Fibroblast of the aortic adventitia (primary cell): ENCODE measurements at regions not wholly inside any gene's neighbourhood (a gene's known extent, or its start where the extent isn't known, plus 50 kb on each side); places are given as distances from the start of the nearest gene placed in this dataset.

ENCODE experiments used
- DNase-seq: peaks from one replicate; pipeline ENCODE4 v3.0.0-alpha.2; 2010; ENCODE audit warnings: low read depth
- H3K4me3 ChIP-seq: 2 replicates; pipeline ENCODE4 v1.5.1; 2011; ENCODE audit warnings: low read depth, mild to moderate bottlenecking, control low read depth, low read length, moderate library complexity
- TF ChIP-seq, protein P1 (sequence below): IDR thresholded peaks from 2 replicates; pipeline ENCODE4 v1.5.1; 2011; ENCODE audit warnings: mild to moderate bottlenecking, low read length, control low read depth, inconsistent platforms; ENCODE audit not compliant: insufficient read depth

DNA sequence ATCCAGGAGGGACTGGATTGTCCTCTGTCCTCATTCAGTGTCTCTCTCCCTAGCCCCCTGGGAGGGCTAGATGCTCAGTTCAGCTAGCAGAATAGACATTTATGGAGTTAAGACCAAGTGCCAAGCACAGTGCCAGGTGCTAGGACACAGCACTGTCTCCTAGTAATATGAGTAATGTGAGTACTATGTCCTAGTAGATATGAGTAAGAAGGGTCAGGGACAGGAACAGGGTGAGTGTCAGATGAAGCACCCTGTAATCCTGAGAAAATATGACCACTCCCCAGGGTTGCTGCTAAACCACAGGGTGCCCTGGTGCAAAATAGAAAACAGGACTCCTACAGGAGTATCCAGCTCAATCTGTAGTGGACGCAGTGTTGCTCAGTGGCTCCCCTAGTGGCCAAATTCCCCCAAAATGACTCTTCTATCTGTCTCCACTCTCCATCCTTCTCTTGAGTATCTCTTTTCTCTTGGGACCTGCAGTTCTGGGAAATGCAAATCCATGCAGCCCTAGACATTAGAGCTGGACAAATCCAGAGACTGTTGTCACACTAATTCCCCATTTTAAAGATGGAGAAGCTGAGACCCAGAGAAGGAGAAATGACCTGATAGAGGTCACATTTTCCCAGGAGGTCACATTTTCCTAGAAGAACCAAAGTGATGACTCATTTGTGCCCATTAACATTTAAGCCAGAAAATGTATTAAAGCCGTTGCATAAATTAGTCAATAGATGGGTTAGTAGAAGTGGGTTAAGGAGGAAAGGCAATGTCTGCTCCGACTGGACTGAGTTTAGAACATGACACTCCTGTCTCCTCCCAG, 214.3 kb downstream of the NXPE2 start:
- DNase-seq, result no peak
- no peak overlapping the region for H3K4me3 ChIP-seq
- TF ChIP-seq, protein P1, sequence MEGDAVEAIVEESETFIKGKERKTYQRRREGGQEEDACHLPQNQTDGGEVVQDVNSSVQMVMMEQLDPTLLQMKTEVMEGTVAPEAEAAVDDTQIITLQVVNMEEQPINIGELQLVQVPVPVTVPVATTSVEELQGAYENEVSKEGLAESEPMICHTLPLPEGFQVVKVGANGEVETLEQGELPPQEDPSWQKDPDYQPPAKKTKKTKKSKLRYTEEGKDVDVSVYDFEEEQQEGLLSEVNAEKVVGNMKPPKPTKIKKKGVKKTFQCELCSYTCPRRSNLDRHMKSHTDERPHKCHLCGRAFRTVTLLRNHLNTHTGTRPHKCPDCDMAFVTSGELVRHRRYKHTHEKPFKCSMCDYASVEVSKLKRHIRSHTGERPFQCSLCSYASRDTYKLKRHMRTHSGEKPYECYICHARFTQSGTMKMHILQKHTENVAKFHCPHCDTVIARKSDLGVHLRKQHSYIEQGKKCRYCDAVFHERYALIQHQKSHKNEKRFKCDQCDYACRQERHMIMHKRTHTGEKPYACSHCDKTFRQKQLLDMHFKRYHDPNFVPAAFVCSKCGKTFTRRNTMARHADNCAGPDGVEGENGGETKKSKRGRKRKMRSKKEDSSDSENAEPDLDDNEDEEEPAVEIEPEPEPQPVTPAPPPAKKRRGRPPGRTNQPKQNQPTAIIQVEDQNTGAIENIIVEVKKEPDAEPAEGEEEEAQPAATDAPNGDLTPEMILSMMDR, result no peak

DNA sequence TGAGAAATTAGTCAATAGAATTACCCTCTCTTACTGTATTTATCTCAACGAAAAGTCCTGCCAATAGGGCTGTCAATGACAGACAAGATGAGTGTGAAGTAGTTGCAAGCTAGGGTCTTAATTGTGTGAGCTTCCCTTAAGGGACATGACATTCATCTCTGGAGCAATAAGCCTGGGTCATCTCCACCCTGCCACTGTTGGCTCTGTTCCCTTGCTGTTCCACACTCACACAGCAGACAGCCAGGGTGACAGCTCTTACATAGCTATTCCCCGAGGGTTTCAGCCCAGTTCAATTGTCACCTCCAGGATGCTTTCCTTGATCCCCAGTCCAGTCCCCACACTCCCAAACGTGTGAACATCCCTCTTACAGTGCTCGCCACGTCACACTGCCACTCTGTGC, 215.0 kb downstream of the NXPE2 start:
- no peak for DNase-seq
- H3K4me3 ChIP-seq, result no peak overlapping the region
- TF ChIP-seq, protein P1, result no peak

DNA sequence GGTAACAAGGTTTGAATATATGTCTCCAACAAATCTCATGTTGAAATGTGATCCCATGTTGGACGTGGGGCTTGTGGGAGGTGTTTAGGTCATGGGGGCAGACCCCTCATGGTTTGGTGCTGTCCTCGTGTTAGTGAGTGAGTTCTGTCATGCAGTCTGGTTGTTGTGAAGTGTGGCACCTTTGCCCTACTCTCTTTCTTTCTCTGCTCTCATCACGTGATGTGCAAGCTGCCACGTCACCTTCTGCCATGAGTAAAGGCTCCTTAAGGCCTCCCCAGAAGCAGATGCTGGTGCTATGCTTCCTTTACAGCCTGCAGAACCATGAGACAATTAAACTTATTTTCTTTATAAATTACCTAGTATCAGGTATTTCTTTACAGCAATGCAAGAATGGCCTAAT, 218.3 kb downstream of the NXPE2 start:
- TF ChIP-seq, protein P1, result no peak
- H3K4me3 ChIP-seq, result no peak overlapping the region
- DNase-seq, result no peak

DNA sequence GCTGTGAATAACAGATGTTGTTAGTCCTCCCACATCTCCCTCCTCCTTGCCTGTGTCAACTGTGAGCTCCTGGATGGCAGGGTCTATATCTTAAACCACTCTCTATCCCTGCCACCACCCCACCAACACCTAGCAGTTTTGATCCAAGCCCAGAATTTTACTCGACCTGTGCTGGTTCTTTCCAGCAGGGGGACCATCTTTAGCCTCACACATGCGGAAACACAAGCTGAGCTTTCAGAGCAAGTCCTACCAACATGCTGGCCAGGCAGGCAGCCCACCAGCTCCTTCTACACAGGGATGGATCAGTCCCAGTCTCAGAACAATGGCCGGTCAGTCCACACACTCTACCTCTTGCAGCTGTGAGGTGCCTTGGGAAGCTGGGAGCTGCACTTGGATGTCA, 231.5 kb downstream of the NXPE2 start:
- no peak for DNase-seq
- H3K4me3 ChIP-seq, result no peak overlapping the region
- TF ChIP-seq, protein P1, result no peak

- TF ChIP-seq, protein P1, result no peak
- H3K4me3 ChIP-seq, result no peak overlapping the region
- DNase-seq, result no peak
These were observed 234.5 kb downstream of the NXPE2 start for GRCh38 chr11:114912826-114913225.

DNA sequence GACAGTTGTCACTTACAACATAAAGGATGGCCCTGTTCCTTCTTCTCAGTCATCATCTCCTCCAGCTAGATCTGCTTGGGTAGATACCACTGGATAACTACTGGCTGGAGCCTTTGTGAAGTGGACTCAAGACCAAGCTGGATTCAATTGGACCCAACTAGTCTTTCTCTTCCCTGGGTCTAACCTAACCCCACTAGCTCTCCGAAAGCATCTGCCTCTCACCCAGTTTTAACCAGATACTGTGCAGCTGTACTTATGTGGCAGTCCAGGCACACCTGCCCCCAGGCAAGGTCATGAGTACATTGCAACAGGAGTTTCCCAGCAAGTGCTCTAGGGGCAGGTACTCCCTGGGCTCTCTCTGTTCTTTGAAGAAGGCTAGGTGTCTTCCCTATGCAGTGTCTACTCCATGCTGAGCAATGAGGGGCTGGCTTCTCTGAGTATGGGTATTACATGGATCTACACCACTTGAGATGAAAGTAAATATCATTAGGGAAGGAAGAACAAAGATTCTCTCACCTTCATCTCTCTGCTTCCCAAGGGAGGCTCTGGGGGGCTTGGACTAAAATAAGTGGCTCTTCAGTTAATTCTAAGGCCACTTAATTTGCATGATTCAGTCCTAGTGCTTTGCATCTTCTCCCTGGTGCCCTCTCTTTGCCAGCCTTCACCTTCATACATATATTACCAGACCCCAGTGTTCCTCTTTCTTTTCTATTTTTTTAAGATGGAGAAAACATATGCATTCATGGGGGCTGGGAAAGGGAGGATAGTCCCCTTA, 236.1 kb downstream of the NXPE2 start:
- H3K4me3 ChIP-seq, result no peak overlapping the region
- DNase-seq, result no peak
- TF ChIP-seq, protein P1, result no peak
